Fibroblast of lung (primary cell): ENCODE measurements at regions not wholly inside any gene's neighbourhood (a gene's known extent, or its start where the extent isn't known, plus 50 kb on each side); places are given as distances from the start of the nearest gene placed in this dataset.

Source experiments
- DNase-seq, 2 donors: peaks; one replicate each; pipeline versions ENCODE4 v3.0.0 to v3.0.0-alpha.2; 2010; ENCODE audit warnings: low read depth in 2 of 2
- H2AFZ ChIP-seq: 2 replicates; pipeline ENCODE4 v1.5.1; 2012; ENCODE audit warnings: low read length, control low read depth, inconsistent platforms
- H3K27ac ChIP-seq: 2 replicates; pipeline ENCODE4 v1.5.1; 2011; ENCODE audit warnings: low read length, control low read depth; ENCODE audit not compliant: insufficient read depth
- H3K27me3 ChIP-seq: 2 replicates; pipeline ENCODE4 v1.5.1; 2011; ENCODE audit warnings: mild to moderate bottlenecking, low read length; ENCODE audit not compliant: control insufficient read depth, insufficient read depth
- H3K36me3 ChIP-seq: 2 replicates; pipeline ENCODE4 v1.5.1; 2011; ENCODE audit warnings: low read length; ENCODE audit not compliant: control insufficient read depth, insufficient read depth
- H3K4me1 ChIP-seq: 2 replicates; pipeline ENCODE4 v1.5.1; 2011; ENCODE audit warnings: low read length; ENCODE audit not compliant: control insufficient read depth, insufficient read depth; ENCODE audit errors: extremely low read depth
- H3K4me2 ChIP-seq: 2 replicates; pipeline ENCODE4 v1.5.1; 2011; ENCODE audit warnings: low read length, control low read depth; ENCODE audit not compliant: insufficient read depth; ENCODE audit errors: extremely low read depth
- H3K4me3 ChIP-seq, 4 experiments: fragments of 200-600 bp in 1 of 4; sonication (generic) in 1 of 4; replicated peaks in 1 of 4; 2 replicates each; pipeline ENCODE4 v1.5.1; 2011 to 2016; ENCODE audit warnings: low read length in 4 of 4, low read depth in 3 of 4, mild to moderate bottlenecking in 3 of 4, control low read depth in 2 of 4, inconsistent platforms in 1 of 4, mixed read lengths in 1 of 4; ENCODE audit not compliant: insufficient read depth in 1 of 4; ENCODE audit errors: control extremely low read depth in 1 of 4
- H3K79me2 ChIP-seq: 2 replicates; pipeline ENCODE4 v1.5.1; 2012; ENCODE audit warnings: mild to moderate bottlenecking, low read length, inconsistent platforms; ENCODE audit not compliant: control insufficient read depth, insufficient read depth
- H3K9ac ChIP-seq: 2 replicates; pipeline ENCODE4 v1.5.1; 2011; ENCODE audit warnings: mild to moderate bottlenecking, low read length, control low read depth; ENCODE audit not compliant: insufficient read depth
- H3K9me3 ChIP-seq: 2 replicates; pipeline ENCODE4 v1.5.1; 2012; ENCODE audit warnings: low read depth, low read length; ENCODE audit not compliant: control insufficient read depth, insufficient read depth
- H4K20me1 ChIP-seq: 2 replicates; pipeline ENCODE4 v1.5.1; 2011; ENCODE audit warnings: low read length; ENCODE audit not compliant: control insufficient read depth, insufficient read depth; ENCODE audit errors: extremely low read depth
- CTCF ChIP-seq, 2 donors: IDR thresholded peaks in 1 of 2; conservative IDR thresholded peaks in 1 of 2; 1 replicate in 1 of 2; 2 replicates in 1 of 2; pipeline ENCODE4 v1.5.1; 2011 to 2012; ENCODE audit warnings: low read length in 2 of 2, control low read depth in 1 of 2, inconsistent platforms in 1 of 2, low read depth in 1 of 2, mild to moderate bottlenecking in 1 of 2
- EZH2 ChIP-seq: IDR thresholded peaks from 2 replicates; pipeline ENCODE4 v1.5.1; 2012; ENCODE audit warnings: low read length, control low read depth, mild to moderate bottlenecking; ENCODE audit errors: missing control alignments

GRCh38 chr9:90948156-90948555 is 146.5 kb downstream of the SYK start:
- Histone ChIP-seq H3K36me3 (no peaks in the 10 kb centered on the region), H3K9ac (no peak overlapping the region), H2AFZ (no peak overlapping the region), H4K20me1 (no peaks in the 10 kb centered on the region), H3K79me2 (no peaks in the 10 kb centered on the region), H3K4me2 (no peak overlapping the region), H3K27ac (no peak overlapping the region), H3K9me3 (no peaks in the 10 kb centered on the region), H3K4me3 (no peak overlapping the region), H3K27me3 (peaks cover 18% of the 10 kb centered on the region), H3K4me1 (no peaks in the 10 kb centered on the region)
- TF ChIP-seq CTCF (conservative IDR thresholded peaks at IDR 0.05 in 1 of 2, IDR thresholded peaks at IDR 0.05 in 1 of 2; ENCODE audit: low read depth in 1 of 2, low read length in 2 of 2), result no peak
- no peak for TF ChIP-seq EZH2
- DNase-seq, result no peak

GRCh38 chr9:90950600-90950999 is 149.0 kb downstream of the SYK start:
- Histone ChIP-seq H3K4me2 (no peak overlapping the region), H3K27ac (no peak overlapping the region), H3K36me3 (no peaks in the 10 kb centered on the region), H3K27me3 (peaks cover 12% of the 10 kb centered on the region), H4K20me1 (no peaks in the 10 kb centered on the region), H3K9me3 (no peaks in the 10 kb centered on the region), H3K9ac (no peak overlapping the region), H2AFZ (no peak overlapping the region), H3K4me3 (no peak overlapping the region), H3K4me1 (no peaks in the 10 kb centered on the region), H3K79me2 (no peaks in the 10 kb centered on the region)
- TF ChIP-seq EZH2 (no peak), CTCF (conservative IDR thresholded peaks at IDR 0.05 in 1 of 2, IDR thresholded peaks at IDR 0.05 in 1 of 2; ENCODE audit: low read depth in 1 of 2, low read length in 2 of 2) (no peak)
- DNase-seq, result no peak

GRCh38 chr9:90953200-90953599 is 151.6 kb downstream of the SYK start:
- no peak overlapping the region for H3K27ac ChIP-seq
- H3K4me2 ChIP-seq, result no peak overlapping the region
- no peaks in the 10 kb centered on the region for H3K36me3 ChIP-seq
- no peaks in the 10 kb centered on the region for H3K79me2 ChIP-seq
- H3K9me3 ChIP-seq, result no peaks in the 10 kb centered on the region
- H3K4me3 ChIP-seq, result no peak overlapping the region
- TF ChIP-seq EZH2, result no peak
- peak in 1 of 2 donors; percentile 6 for TF ChIP-seq CTCF (conservative IDR thresholded peaks at IDR 0.05 in 1 of 2, IDR thresholded peaks at IDR 0.05 in 1 of 2; ENCODE audit: low read depth in 1 of 2, low read length in 2 of 2)
- no peaks in the 10 kb centered on the region for H3K4me1 ChIP-seq
- no peak overlapping the region for H3K9ac ChIP-seq
- DNase-seq, result no peak
- H2AFZ ChIP-seq, result no peak overlapping the region
- peaks cover 4% of the 10 kb centered on the region for H3K27me3 ChIP-seq
- H4K20me1 ChIP-seq, result no peaks in the 10 kb centered on the region
